A673 (cell line): ENCODE measurements at regions not wholly inside any gene's neighbourhood (a gene's known extent, or its start where the extent isn't known, plus 50 kb on each side); places are given as distances from the start of the nearest gene placed in this dataset.

Source experiments
- CTCF ChIP-seq: fragments of 300-800, 200-600 bp; sonication (generic); conservative IDR thresholded peaks from 2 replicates; pipeline ENCODE4 v1.5.1; 2017; ENCODE audit warnings: low read depth, mild to moderate bottlenecking, antibody characterized with exemption, low read length, moderate library complexity, mixed read lengths
- EZH2 ChIP-seq: fragments of 200-600 bp; sonication (generic); IDR thresholded peaks from 2 replicates; pipeline ENCODE4 v1.6.1; 2017; ENCODE audit warnings: borderline replicate concordance, low read depth, mild to moderate bottlenecking, mixed read lengths, antibody characterized with exemption, low read length; ENCODE audit not compliant: poor library complexity, severe bottlenecking

- TF ChIP-seq CTCF (no peak), EZH2 (no peak)
Observed at GRCh38 chr22:49042066-49042465, 785.6 kb downstream of the BRD1 start.
